ENCODE measurements at regions not wholly inside any gene's neighbourhood (a gene's known extent, or its start where the extent isn't known, plus 50 kb on each side); places are given as distances from the start of the nearest gene placed in this dataset.

GRCh38 chr14:28570391-28570790, 196.2 kb upstream of the FOXG1 start:
- Histone ChIP-seq H3K27ac (ENCODE audit: extremely low read depth, low read depth, low read length) (no peak overlapping the region), H3K4me1 (ENCODE audit: control insufficient read depth, insufficient read depth, low read length) (no peaks in the 10 kb centered on the region), H3K36me3 (ENCODE audit: control insufficient read depth in 2 of 2, insufficient read depth in 1 of 2, low read length in 2 of 2) (no peaks in the 10 kb centered on the region), H3K9me3 (ENCODE audit: control insufficient read depth, insufficient read depth, low read depth, low read length) (no peaks in the 10 kb centered on the region), H3K4me3 (ENCODE audit: low read depth, low read length) (no peak overlapping the region)
- CTCF ChIA-PET = no interaction called here
- TF ChIP-seq ZNF16 (tag by site-specific recombination; IDR thresholded peaks at IDR 0.05; ENCODE audit: low read depth) = no peak
- TF ChIP-seq ZNF521 (tag by site-specific recombination; IDR thresholded peaks at IDR 0.05) = no peak
- TF ChIP-seq ZNF292 (tag by site-specific recombination; IDR thresholded peaks at IDR 0.05; ENCODE audit: borderline replicate concordance, low read depth) = no peak
- TF ChIP-seq FEZF1 (tag by site-specific recombination; IDR thresholded peaks at IDR 0.05) = no peak
- TF ChIP-seq GLI4 (tag by site-specific recombination; IDR thresholded peaks at IDR 0.05) = no peak
- TF ChIP-seq ZNF837 (tag by site-specific recombination; IDR thresholded peaks at IDR 0.05) = no peak
- POLR2A ChIA-PET = no interaction called here

- no peak overlapping the region for H3K27ac ChIP-seq (ENCODE audit: extremely low read depth, low read depth, low read length)
- H3K36me3 ChIP-seq (ENCODE audit: control insufficient read depth in 2 of 2, insufficient read depth in 1 of 2, low read length in 2 of 2) = no peaks in the 10 kb centered on the region
- no peaks in the 10 kb centered on the region for H3K4me1 ChIP-seq (ENCODE audit: control insufficient read depth, insufficient read depth, low read length)
- TF ChIP-seq ZNF560 (tag by site-specific recombination; IDR thresholded peaks at IDR 0.05; ENCODE audit: borderline replicate concordance) = no peak
- TF ChIP-seq ZNF776 (tag by site-specific recombination; IDR thresholded peaks at IDR 0.05; ENCODE audit: borderline replicate concordance) = no peak
- no peak for TF ChIP-seq ZNF658 (tag by site-specific recombination; IDR thresholded peaks at IDR 0.05)
- TF ChIP-seq ZNF654 (tag by site-specific recombination; IDR thresholded peaks at IDR 0.05; ENCODE audit: low read depth) = no peak
- no peak for TF ChIP-seq ZBTB26 (tag by site-specific recombination; optimal IDR thresholded peaks at IDR 0.05)
- no peak for TF ChIP-seq ZSCAN23 (tag by site-specific recombination; IDR thresholded peaks at IDR 0.05)
- no peak for TF ChIP-seq ZNF416 (tag by site-specific recombination; IDR thresholded peaks at IDR 0.05)
- no peak for TF ChIP-seq IKZF3 (tag by site-specific recombination; IDR thresholded peaks at IDR 0.05)
- no peak for TF ChIP-seq BCL11B (tag by site-specific recombination; IDR thresholded peaks at IDR 0.05; ENCODE audit: low read depth)
- no peak for TF ChIP-seq MYNN (tag by site-specific recombination; IDR thresholded peaks at IDR 0.05; ENCODE audit: borderline replicate concordance)
- no peak for TF ChIP-seq MZF1 (tag by site-specific recombination; IDR thresholded peaks at IDR 0.05; ENCODE audit: borderline replicate concordance)
- ChIA-PET CTCF (no interaction called here), POLR2A (no interaction called here)
- H3K4me3 ChIP-seq (ENCODE audit: low read depth, low read length) = no peak overlapping the region
- no peaks in the 10 kb centered on the region for H3K9me3 ChIP-seq (ENCODE audit: control insufficient read depth, insufficient read depth, low read depth, low read length)
Observed at GRCh38 chr14:28571636-28572035, 195.0 kb upstream of the FOXG1 start.

- no peaks in the 10 kb centered on the region for H3K36me3 ChIP-seq (ENCODE audit: control insufficient read depth in 2 of 2, insufficient read depth in 1 of 2, low read length in 2 of 2)
- H3K9me3 ChIP-seq (ENCODE audit: control insufficient read depth, insufficient read depth, low read depth, low read length) = no peaks in the 10 kb centered on the region
- POLR2A ChIA-PET = no interaction called here
- CTCF ChIA-PET = no interaction called here
- H3K4me3 ChIP-seq (ENCODE audit: low read depth, low read length) = no peak overlapping the region
- H3K4me1 ChIP-seq (ENCODE audit: control insufficient read depth, insufficient read depth, low read length) = no peaks in the 10 kb centered on the region
- no peak overlapping the region for H3K27ac ChIP-seq (ENCODE audit: extremely low read depth, low read depth, low read length)
- TF ChIP-seq ZNF521 (tag by site-specific recombination; IDR thresholded peaks at IDR 0.05) (no peak), ZNF561 (tag by site-specific recombination; IDR thresholded peaks at IDR 0.05; ENCODE audit: borderline replicate concordance) (no peak), ZSCAN18 (tag by site-specific recombination; IDR thresholded peaks at IDR 0.05) (no peak), ELK4 (IDR thresholded peaks at IDR 0.05; ENCODE audit: borderline replicate concordance, low read depth, low read length) (no peak), KLF17 (tag by site-specific recombination; IDR thresholded peaks at IDR 0.05) (no peak), ZBTB48 (tag by site-specific recombination; IDR thresholded peaks at IDR 0.05) (no peak), ZNF155 (tag by site-specific recombination; IDR thresholded peaks at IDR 0.05) (no peak), ZNF560 (tag by site-specific recombination; IDR thresholded peaks at IDR 0.05; ENCODE audit: borderline replicate concordance) (no peak), ZNF335 (tag by site-specific recombination; conservative IDR thresholded peaks at IDR 0.05) (no peak), ZNF692 (tag by site-specific recombination; IDR thresholded peaks at IDR 0.05) (no peak), ZNF157 (tag by site-specific recombination; IDR thresholded peaks at IDR 0.05) (no peak), ZNF776 (tag by site-specific recombination; IDR thresholded peaks at IDR 0.05; ENCODE audit: borderline replicate concordance) (no peak), GLI2 (tag by site-specific recombination; IDR thresholded peaks at IDR 0.05; ENCODE audit: borderline replicate concordance, low read depth) (no peak), ZNF302 (tag by site-specific recombination; IDR thresholded peaks at IDR 0.05; ENCODE audit: low read depth) (no peak)
Observed at GRCh38 chr14:28576523-28576922, 190.1 kb upstream of the FOXG1 start.

Data from HEK293 (cell line).